Neural progenitor cell (in vitro differentiated cells): ENCODE measurements at regions not wholly inside any gene's neighbourhood (a gene's known extent, or its start where the extent isn't known, plus 50 kb on each side); places are given as distances from the start of the nearest gene placed in this dataset.
"Not testable (repeated sequence)": the region's sequence is repeated elsewhere in the genome, so short reads cannot be mapped to it uniquely, and the experiment has no call there.

ENCODE experiments used
- CTCF ChIP-seq: fragments of 200-600 bp; sonication (generic); IDR thresholded peaks from 2 replicates; pipeline ENCODE4 v1.5.1; 2017; ENCODE audit warnings: antibody characterized with exemption, mild to moderate bottlenecking
- EZH2 ChIP-seq: fragments of 200-600 bp; sonication (generic); IDR thresholded peaks from 2 replicates; pipeline ENCODE4 v1.6.1; 2017; ENCODE audit warnings: antibody characterized with exemption, mild to moderate bottlenecking, moderate library complexity
- EZH2phosphoT487 ChIP-seq: fragments of 200-600 bp; sonication (generic); IDR thresholded peaks from 2 replicates; pipeline ENCODE4 v1.6.1; 2017; ENCODE audit warnings: antibody characterized with exemption

- TF ChIP-seq CTCF, EZH2, EZH2phosphoT487: not testable (repeated sequence)
Observed at GRCh38 chr13:22961342-22961741, 219.4 kb upstream of the SGCG start.
